HG02852 (cell line): ENCODE measurements at regions not wholly inside any gene's neighbourhood (a gene's known extent, or its start where the extent isn't known, plus 50 kb on each side); places are given as distances from the start of the nearest gene placed in this dataset.
"Not testable (repeated sequence)": the region's sequence is repeated elsewhere in the genome, so short reads cannot be mapped to it uniquely, and the experiment has no call there.

ENCODE experiments used
- ATAC-seq: cut with Tn5 transposase; IDR thresholded peaks from one replicate; pipeline ENCODE4 v1.9.1; 2021; ENCODE audit warnings: mild to moderate bottlenecking, moderate library complexity; ENCODE audit not compliant: unreplicated experiment

DNA sequence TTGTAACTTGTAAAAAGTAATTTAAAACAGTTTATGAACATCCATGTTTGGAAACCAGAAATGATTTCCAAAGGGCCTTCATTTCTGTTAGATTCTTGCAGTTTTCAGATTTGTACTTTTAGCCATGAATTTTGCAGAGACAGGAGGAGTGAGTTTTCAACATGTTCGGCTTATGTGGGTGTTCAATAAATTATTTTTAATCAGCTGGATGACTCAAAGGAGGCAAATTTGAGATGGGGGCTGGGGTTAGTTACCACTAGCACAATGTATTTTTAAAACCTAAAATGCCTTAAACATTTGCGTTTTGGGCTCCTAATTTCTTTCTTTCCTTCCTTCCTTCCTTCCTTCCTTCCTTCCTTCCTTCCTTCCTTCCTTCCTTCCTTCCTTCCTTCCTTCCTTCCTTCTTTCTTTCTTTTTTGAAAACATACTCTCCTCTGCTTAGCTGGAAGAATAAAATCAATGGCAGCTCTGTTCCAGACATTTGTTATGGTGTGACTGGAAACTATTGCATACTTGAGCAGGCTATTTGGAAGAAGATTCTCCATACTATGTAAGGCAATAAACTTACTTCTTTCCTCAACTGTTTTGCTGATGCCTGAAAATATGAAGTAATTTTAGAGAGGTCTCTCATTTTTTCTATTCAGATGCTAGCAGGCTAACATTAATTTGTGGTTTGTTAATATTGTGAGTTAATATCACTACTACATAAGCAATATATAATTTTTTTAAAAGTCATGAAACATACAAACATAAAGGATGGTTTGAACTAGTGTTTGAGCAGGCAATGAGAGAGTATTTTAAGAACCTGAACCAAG lies 394.4 kb downstream of the NYAP2 start:
- no peak for ATAC-seq

DNA sequence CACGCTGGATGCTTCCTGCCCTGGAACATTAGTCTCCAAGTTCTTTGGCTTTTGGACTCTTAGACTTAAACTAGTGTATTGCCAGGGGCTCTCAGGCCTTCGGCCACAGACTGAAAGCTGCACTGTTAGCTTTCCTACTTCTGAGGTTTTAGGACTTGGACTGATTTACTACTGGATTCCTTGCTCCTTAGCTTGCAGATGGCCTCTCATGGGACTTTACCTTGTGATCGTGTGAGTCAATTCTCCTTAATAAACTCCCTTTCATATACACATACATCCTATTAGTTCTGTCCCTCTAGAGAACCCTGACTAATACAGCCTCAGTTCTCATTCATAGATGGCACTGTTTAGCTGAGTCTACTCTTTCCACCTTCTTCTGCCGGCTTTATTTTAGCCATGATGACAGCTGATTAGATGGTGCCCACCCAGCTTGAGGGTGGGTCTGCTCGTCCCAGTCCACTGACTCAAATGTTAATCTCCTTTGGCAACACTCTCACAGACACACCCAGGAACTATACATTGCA lies 389.1 kb downstream of the NYAP2 start:
- no peak for ATAC-seq

DNA sequence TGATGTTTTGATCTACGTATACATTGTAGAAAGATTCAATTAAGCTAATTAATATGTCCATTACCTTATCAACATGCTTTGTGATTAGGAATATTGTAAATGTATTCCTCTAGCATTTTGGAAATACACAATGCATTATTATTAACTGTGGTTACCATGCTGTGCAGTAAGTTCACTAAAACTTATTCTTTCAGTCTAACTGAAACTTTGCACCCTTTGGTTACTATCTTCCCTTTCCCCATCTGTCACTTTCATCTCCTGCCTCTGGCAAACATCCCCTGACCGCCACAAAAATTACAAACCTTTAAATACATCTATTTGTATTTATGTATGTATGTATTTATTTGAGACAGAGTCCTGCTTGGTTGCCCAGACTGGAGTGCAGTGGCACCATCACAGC lies 388.0 kb downstream of the NYAP2 start:
- ATAC-seq: no peak

DNA sequence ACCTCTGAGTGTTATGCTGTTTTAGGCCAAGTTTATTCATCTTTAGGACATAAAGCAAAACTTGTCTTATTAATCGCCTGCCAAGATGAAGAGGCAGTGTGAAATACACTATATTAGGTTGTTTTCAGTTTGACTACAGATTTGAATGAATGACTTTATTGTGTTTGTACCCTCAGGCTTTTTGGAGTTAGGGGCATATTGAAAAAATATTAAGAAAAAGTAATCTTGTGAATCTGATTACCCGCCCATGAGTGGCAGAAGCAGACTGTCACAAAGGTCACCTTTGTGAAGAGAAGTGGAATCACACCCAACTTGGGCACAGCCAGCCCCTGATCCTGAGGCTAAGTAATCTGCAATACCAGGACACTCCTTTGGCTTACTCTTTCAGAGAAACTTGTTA lies 382.5 kb downstream of the NYAP2 start:
- no peak for ATAC-seq

DNA sequence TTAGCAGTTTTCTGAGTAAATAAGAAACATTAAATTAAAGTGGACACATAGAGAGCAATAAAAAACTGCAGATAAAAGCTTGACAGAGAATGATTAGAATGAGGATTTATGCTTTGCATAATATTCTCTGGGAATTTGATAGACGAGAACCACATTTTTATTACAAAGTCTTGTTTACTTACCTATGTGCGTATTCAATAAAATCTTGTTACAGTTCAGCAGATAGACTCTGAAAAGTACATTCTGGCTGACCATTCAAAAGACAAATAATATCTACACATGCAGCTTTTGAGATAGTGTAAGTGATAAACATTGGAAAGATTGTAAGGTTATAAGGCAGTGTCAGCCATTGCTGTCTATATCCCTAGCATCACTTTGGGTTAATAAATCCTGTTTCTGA lies 381.6 kb downstream of the NYAP2 start:
- no peak for ATAC-seq

DNA sequence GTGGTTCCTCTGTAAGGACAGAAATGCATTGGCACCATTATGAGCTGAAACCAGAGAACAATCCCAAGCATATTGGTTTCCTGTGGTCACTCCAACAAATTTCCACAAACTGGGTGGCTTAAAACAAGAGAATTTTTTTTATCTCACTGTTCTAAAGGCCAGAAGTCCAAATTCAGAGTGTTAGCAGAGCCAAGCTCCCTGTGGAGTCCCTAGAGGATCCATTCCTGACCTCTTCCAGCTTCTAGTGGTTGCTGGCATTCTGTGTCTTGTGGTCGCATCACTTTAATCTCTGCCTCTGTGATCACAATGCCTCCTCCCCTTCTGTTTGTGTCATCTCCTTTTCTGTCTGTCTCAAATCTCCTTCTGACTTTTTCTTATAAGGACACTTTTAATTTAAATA lies 380.3 kb downstream of the NYAP2 start:
- no peak for ATAC-seq

DNA sequence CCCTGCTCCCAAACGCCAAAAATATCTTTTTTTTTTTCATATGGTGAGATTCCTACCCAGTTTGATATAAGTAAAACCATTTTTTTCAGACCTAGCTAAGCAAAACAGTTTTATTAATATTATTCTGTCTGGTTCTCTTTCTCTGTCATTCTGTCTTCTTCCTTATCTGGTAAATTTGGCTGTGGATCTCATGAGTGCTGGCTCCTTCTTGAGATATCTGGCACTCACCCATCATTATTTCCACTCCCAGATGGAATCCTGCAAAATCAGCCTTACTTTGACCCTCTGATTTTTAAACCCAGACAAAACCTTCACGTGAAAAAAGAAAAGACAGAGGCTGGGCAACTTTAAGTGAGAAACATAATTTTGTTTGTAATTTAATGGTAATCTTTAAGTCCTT lies 373.6 kb downstream of the NYAP2 start:
- no peak for ATAC-seq

DNA sequence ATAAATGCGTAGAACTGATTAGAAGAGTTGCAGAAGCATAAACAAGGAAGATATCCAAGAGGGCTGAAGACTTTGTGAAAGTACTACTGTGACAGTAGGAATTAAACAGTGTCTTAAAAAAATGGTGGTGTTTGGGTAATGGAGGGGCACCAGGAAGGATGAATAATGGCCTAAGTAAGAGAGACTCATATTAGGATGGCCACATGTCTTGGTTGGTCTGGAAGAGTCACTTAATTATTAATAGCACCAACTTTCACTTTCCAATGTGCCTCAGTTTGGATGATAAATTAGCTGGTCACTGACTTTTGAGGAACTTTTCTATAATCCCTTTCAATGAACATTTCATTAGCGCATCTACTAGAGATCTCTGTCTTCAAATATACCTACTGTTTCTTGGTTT lies 372.2 kb downstream of the NYAP2 start:
- ATAC-seq: no peak

DNA sequence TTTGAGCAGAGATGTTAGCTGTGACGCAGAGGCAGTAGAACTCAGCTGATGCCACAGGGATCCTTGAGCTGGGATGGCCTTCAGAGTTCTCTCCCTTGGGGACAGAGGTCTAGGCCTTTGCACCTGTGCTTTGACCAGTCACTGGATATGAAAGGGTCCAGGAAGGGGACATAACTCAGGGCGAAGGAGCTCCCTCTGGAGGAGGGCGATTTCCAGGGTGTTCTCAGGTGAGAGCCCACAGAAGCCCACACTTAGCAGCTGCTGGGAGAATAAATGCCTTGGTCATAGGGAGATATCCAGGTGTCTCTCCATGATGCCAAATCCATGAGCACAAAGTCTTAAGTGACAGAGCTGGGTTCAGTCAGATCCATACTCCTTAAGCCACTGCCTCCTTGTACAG lies 369.2 kb downstream of the NYAP2 start:
- ATAC-seq: no peak

DNA sequence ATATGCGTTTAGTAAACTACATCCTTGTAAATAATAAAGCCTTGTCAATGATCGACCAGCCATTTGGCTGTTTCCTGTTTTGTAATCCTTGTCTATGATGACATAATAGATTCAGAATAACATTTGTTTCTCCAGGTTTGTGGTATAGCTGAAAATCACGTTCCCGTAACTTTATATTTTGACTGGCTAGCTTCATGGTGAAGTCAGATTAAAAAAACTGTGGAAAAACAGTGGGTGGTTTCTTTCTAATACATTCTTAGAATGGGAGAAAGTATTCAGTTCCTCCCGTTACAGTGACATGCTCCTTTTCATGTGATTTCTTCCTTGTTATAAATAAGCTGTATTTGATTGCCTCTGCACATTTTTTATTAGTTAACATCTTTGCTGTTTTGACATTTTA lies 366.9 kb downstream of the NYAP2 start:
- no peak for ATAC-seq

DNA sequence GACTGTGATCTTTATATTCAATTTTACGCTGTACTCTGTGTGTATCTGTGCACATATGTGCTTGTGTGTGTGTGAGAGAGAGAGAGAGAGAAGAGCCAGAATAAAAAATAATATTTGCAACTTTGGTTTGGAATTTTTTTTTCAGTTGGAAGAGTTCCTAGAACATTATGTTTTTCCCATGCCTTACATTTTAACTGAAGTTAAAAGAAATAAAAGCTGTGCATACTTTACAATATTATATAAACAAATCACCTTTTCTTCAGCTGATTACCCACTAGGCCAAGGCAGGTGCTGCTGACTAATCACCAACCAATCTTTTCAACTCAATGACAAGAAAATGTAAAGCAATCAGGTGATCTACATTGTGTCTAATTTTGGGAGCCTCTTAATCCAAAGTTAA lies 366.3 kb downstream of the NYAP2 start:
- no peak for ATAC-seq

DNA sequence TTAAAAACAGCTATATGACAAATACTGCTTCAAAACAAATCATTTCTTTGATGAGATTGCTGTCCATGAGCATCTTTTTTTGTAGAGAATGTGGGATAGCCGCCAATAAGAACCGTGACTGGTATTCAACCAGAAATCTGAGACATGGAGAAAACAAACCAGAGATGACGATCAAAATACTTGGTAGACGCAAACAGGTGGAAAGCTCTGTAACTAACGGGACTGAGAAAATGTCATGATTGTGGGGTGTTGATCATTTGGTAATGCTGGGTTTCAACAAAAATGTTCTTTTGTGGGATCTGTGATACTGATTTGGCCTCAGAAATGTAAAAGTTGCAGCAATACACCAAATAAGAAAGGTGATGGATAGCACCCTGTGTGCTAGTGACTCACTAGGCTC lies 364.8 kb downstream of the NYAP2 start:
- ATAC-seq: no peak

DNA sequence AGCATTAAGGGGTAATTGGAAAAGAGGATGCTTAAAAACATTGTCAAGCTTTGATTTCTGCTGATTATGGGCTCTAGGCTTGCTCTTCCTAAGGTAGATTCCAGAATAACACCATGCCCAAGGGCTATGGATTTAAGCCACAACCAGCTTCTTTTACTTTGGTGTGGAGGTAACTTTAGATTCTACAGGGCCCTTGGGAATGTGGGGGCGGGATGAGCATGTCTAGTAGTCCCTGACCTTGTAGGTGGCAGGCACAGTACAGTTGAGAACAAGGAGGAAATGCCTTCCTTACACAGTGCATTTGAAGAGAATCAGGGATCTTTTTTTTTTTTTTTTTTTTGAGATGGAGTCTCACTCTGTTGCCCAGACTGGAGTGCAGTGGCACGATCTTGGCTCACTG lies 364.2 kb downstream of the NYAP2 start:
- no peak for ATAC-seq

DNA sequence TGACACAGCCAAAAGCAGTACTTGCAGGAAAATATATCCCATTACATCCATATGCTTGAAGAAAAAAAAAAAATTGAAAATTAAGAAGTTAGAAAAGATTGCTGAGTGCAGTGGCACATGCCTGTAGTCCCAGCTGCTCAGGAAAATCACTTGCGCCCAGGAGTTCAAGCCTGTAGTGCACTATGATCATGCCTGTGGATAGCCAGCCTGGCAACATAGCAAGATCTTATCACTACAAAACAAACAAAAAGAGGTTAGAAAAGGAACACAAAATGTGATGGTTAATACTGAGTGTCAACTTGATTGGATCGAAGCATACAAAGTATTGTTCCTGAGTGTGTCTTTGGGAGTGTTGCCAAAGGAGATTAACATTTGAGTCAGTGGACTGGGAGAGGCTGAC lies 361.9 kb downstream of the NYAP2 start:
- ATAC-seq: no peak

DNA sequence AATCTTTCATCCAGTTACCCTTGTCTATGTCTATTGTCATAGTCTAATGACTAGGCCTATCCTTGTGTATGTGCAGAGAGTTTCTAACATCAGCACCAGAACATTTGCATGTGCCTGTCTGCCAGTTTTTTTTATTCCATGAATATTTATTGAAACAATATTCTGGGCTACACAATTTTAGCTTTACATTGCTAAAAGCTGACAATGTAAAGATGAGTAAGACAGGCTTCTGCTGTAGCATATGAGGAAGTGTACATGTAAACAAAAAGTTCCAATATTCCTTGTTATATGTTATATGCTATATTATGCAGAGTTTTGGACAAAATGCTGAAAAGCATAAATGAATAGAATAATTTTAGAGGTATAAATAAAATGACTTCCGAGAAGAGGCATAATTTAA lies 357.7 kb downstream of the NYAP2 start:
- ATAC-seq: no peak

DNA sequence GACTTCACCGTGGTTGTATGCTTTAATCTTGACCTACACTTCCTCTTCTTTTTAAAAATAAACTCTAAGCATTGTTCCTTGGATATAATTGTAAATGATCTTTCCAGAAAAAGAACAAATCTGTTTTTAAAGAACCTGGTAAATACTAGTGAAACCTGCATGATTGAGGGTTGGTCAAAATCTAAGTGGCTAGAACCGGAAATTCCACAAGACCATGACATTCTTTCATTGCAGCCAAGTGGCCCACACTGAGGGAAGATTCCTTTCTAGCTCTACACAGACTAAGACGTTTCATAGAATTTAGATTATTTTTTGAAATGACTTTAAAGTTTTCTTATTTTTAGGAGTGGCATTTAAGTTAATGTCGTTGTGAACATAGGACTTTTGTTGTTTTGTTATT lies 356.7 kb downstream of the NYAP2 start:
- ATAC-seq: no peak

DNA sequence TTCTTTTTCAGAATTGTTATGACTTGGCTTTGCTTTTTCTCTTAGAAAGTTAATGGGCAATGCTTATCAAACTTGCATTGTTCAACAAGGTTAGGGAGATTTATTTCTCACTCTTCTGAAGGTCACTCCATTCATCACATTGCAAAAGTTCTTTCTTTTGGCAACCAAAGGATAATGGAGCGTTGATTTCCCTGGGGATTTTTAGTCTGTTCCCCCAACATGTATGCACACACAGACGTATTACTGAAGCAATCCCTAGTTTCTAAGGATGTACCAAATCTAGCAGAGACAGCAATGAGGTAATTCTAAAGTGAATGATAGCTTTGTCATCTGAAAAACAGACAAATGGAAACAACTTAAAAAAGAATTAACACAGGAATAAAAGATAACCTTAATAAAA lies 349.1 kb downstream of the NYAP2 start:
- no peak for ATAC-seq

DNA sequence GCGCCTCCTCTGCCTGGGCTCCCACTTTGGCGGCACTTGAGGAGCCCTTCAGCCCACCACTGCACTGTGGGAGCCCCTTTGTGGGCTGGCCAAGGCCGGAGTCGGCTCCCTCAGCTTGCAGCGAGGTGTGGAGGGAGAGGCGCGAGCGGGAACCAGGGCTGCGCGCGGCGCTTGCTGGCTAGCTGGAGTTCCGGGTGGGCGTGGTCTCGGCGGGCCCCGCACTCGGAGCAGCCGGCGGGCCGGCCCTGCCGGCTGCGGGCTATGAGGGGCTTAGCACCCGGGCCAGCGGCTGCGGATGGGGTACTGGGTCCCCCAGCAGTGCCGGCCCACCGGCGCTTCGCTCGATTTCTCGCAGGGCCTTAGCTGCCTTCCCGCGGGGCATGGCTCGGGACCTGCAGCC lies 344.5 kb downstream of the NYAP2 start:
- not testable (repeated sequence) for ATAC-seq

DNA sequence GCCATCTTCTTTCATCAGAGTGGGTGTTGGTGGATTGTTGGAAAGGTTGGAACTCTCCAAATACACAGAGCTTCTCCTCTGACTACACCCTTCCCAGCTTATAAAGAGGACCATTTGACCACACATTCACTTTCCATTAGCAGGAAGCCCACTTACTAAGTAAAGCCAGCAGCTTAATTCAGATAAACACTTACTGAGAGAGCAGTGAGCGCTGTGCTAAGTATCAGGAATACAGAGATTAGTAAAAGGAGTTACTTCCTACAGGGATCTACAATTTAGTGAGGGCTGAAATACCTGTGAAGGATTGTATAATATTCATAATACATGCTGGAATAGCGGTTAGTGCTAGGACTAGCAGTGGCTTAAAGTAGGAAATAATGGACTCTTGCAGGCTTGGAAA lies 343.0 kb downstream of the NYAP2 start:
- no peak for ATAC-seq

DNA sequence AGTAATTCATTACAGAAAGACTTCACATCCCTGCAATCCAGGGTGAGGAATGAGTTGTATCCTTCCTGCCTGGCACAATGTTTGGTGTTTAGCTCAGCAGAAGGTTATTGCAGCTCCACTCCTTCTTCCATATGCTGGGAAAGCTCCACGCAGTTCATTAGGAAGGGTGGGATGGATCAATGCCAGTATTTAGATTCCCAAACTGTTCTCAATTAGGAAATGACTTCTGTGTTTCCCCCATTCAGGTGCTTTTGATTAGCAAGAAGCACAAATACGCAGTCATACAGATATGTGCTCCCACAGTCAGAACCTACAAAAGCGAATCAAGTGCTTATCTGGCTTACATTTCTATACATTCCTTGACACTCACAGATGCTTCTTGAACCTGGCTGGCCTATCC lies 340.6 kb downstream of the NYAP2 start:
- ATAC-seq: no peak

DNA sequence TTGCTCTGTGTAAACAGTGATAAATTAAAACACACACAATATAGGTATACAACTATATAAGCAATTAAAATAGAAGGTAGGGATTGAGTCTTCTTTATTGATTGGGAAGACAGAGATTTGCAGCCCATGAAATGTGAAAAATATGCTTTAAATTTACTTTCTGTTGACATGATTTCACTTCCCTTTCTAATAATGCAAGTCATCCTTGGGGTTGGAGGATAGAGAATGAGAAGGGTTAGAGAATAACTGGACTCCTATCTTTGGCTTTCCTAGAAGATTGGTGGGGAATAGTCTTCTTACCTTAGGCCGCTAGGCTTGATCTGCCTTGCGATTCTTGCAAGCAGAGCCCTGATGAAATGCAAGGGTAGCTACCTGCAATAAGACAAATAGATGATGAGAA lies 339.8 kb downstream of the NYAP2 start:
- no peak for ATAC-seq

DNA sequence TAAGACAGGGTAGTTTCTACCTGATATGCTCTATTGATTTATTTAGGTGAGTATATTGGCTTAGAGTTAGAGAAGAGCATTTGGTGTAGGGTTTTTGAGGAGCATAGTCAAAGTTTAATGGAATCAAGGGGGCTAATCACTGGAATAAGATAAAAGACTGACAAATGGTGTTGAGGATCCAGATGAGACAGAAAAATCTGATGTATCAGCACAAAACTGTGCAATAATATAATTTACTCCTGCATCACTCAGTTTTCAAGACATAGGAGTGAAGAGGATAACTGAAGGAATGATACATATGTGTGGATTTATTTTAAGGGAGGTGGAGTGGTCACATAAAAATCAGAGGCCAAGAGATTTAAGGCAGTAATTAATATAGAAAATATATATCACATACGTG lies 339.2 kb downstream of the NYAP2 start:
- no peak for ATAC-seq

DNA sequence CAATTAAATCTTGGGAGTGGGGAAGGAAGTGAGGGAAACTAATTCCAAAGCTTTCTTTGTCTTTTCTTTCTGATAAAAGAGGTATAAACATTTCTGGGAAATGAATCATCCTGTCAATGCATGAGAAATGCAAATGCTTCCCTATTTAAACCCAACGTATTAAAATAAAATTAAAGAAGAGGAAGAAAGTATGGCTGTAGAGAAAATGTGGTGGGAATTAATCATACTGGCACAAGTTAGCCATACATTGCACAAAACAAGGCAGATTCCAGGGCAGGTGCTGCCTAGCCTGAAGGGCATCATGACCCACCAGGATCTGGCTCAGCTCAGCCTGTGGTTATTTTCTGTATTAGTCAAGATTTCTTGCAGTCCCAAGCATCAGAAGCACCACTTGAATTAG lies 338.0 kb downstream of the NYAP2 start:
- ATAC-seq: no peak
